ENCODE measurements at regions not wholly inside any gene's neighbourhood (a gene's known extent, or its start where the extent isn't known, plus 50 kb on each side); places are given as distances from the start of the nearest gene placed in this dataset.

DNA sequence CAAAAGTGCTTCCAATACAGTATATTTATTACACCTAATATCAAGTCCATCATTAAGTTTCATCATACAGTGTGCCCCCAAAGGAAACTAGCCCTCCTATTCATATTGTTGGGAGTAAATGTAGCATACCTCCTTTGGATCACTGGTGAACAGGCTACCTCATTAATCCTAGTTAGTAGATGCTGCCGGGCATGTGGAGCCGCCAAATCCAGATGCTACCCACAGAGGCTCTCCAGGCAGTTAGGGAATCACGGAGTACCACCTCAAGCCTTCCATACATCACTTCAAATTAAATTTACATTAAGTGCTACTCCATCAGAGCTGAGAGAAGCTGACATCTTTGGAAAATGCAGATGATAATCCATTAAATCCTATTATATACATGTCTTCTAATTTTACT lies 121.7 kb upstream of the FOXD3 start:
- no peak for DNase-seq (ENCODE audit: low spot score)

DNA sequence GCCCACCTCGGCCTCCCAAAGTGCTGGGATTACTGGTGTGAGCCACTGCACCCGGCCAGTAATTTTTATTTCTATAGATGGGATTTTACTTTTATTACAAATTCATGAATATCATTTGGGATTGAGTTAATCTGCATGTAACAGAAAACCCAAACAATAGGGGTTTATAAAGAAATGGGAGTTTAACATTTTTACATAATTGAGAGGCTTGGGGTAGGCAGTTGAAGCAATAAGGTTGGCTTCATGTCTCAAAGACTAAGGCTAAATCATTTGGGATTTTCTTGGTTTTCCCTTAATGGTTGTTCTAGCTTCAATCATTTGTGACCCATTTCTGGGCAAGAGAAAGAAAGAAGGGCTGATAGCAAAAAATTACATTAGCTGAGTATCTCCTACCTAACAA lies 118.7 kb upstream of the FOXD3 start:
- DNase-seq (ENCODE audit: low spot score), result no peak

DNA sequence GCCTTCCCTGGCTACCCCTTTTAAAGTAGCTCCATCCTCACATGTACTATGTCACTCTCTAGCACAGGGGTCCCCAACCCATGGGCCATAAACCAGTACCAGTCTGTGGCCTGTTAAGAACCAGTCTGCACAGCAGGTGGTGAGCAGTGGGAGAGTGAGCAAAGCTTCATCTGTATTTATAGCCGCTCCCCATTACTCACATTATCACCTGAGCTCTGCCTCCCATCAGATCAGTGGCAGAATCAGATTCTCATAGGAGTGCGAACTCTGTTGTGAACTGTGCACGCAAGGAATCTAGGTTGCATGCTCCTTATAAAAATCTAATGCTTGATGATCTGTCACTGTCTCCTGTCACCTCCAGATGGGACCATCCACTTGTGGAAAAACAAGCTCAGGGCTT lies 116.6 kb upstream of the FOXD3 start:
- DNase-seq (ENCODE audit: low spot score), result no peak

DNA sequence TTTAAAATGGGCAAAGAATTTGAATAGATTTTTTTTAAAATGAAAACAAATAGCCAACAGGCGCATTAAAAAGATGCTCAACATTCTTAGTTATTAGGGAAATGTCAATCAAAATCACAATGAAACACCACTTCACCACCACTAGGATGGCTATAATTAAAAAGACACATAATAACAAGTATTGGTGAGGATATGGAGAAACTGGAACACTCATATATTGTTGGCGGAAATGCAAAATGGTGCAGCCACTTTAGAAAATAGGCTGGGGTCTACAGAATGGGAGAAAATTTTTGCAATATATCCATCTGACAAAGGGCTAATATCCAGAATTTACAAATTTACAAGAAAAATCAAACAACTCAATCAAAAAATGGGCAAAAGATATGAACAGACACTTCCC lies 107.8 kb upstream of the FOXD3 start:
- no peak for DNase-seq (ENCODE audit: low spot score)

DNA sequence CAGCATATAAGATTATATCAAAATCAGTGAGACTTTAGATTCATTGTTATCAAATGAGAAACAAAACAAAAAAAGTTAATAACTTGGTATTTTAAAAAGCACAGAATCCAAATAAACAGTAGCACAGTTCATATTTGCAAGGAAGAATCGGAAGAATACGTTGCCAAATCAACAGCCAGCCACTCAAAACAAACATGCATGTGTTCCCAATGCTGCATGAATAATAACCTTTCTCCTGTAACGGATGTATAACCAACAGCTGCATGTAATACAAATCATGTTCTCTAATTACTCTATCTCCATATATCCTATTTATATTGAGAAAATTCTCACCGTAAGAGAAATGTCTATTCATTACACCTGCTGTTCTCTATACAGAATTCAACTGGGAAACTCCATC lies 98.9 kb upstream of the FOXD3 start:
- DNase-seq (ENCODE audit: low spot score), result no peak

DNA sequence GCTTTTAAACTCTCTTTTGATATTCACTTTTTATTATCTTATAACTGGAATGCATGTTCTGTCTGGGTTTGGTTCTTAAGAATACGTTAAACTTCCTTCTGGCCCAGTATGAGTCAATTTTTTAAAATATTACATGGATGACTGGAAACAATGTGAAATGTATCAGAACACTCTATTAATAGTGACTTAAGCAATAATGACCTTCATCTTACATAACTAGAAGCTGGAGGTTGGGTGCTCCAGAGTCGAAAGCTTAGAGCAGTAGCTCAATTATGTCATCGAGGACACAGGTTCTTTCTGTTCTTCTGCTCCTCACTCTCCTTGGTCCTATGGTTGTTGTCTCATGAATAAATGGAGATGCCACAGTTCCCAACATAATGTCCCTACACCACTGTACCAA lies 91.6 kb upstream of the FOXD3 start:
- no peak for DNase-seq (ENCODE audit: low spot score)

DNA sequence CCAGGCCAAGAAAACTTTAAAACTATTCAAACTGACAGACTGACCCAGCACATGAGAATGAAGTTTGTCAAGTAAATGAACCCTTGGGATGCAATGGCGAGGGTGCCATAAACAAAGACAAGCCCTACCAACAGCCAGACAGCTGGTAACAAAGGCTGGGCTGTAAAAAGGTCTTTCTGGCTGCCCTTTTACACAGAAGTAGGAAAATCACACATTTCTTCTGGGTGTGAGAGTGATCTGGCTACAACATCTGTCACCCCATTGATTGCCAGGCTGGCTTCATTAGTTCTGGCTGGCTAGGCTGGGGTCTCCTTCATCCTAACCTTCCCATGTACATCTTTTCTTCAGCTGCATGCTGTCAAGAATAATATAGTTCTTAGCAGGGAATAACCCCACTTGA lies 83.6 kb upstream of the FOXD3 start:
- no peak for DNase-seq (ENCODE audit: low spot score)

DNA sequence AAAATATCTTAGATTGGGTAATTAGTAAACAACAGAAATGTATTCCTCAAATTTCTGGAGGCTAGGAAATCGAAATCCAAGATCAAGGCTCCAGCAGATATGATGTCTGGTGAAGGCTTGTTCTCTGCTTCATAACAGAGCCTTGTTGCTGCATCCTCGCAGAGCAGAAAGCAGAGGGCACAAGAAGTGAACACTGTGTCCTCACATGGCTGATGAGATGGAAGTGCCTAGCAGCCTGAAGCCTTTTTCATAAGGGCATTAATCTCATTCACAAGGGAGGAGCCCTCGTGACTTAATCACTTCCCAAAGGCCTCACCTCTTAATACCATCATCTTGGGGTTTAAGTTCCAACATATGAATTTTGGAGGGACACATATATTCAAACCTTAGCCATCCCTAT lies 77.2 kb upstream of the FOXD3 start:
- no peak for DNase-seq (ENCODE audit: low spot score)

DNA sequence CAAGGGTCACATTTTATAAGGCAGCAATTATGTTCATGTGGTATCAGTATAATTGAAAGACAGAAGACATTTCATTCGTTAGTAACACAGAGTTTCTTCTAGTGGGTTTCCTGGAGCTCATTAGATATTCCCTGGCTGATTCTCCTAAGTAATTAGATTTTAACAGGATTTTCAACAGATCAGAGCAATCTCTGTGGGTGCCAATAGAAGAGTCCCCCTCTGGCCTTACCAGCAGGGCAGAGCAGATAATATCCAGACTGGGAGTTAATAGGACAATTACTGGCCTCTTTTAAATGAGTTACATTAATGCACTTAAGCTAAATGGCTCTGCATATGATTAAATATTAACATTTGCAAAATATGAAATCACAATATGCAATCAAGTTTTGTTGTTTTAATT lies 74.2 kb upstream of the FOXD3 start:
- no peak for DNase-seq (ENCODE audit: low spot score)

DNA sequence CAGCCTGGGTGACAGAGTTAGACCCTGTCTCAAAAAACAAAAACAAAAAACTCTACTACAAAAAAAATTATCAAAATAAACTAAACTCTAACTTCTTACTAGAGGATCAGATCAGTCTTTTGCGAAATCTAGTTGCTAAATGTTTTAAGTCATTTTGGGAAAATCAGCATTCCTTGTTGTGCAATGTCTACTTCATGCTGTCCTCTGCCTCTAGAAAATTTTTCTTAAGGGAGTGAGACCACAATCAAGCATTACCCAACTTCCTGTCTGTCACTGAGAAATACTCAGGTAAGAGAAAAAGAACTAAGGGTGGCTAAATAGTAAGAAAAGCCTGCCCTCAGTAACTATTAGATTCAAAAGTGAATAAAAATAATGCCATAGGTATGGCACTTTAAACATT lies 67.2 kb upstream of the FOXD3 start:
- DNase-seq (ENCODE audit: low spot score), result no peak

DNA sequence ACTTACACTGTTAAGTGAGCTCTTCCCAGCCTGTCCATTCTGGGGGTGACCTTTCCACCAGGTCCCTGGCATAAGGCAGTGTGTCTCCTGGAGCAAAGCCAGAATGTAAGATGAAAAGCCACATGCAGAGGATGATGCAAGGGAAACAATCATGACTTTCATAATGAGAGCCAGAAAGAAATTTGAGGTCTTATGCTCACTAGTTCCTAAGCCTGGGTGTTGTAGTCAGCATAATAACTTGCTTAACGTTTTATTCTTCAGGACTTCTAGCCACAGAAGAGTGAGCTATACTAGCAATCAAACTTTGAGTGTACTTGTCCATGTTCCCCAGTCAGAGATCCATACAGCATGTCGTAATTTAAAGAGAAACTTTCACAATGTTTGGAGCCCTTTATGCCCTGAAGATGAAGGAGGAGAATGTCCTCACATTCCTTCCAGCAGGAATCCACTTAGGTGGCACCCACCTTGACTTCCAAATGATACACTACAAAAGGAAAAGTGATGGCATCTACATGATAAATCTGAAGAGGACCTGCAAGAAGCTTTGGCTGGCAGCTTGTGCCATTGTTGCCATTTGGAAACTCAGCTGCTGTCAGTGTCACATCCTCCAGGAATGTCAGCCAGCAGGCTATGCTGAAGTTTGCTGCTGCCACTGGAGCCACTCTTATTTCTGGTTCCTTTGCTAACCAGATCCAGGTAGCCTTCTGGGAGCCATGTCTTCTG lies 60.5 kb upstream of the FOXD3 start:
- no peak for DNase-seq (ENCODE audit: low spot score)

DNA sequence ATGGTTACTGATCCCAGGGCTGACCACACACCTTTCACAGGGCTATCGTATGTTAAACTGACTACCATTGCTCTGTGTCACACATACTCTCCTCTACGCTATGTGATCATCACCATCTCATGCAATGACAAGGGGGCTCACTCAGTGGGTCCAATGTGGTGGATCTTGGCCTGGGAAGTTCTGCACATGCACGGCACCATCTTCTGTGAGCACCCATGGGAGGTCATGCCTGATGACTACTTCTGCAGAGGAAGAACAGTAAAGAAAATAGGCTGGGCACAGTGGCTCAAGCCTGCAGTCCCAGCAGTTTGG lies 60.0 kb upstream of the FOXD3 start:
- no peak for DNase-seq (ENCODE audit: low spot score)

DNA sequence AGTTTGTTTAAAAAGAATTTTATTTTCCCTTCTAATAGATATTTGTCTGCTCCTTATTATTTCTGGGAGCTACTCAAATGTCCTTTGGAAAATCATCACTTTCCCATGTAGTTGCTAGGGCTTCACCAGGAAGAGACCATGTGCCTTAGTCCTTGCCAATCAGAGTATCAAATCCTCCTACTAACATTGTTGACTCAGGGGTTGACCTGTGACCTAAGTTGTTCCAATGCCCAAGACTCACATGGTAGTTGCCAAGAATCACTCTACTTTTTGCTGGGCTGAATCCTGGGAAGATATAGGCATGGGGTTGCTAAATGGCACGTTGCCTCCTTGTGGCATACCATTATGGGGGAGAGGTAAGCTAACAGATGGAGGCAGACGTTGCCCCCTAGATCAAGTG lies 58.2 kb upstream of the FOXD3 start:
- no peak for DNase-seq (ENCODE audit: low spot score)

DNA sequence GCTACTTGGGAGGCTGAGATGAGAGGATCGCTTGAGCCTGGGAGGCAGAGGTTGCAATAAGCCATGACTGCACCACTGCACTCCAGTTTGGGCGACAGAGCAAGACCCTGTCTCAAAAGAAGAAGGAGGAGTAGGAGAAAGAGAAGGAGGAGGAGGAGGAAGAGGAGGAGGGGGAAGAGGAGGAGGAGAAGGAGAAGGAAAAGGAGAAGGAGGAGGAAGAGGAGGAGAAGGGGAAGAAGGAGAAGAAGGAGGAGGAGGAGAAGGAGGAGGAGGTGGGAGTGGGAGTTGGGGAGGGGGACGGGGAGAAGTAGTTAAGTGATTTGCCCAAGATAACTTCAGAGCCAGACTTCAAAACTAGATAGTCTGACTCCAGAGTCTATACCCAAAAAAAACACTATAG lies 55.5 kb upstream of the FOXD3 start:
- no peak for DNase-seq (ENCODE audit: low spot score)

DNA sequence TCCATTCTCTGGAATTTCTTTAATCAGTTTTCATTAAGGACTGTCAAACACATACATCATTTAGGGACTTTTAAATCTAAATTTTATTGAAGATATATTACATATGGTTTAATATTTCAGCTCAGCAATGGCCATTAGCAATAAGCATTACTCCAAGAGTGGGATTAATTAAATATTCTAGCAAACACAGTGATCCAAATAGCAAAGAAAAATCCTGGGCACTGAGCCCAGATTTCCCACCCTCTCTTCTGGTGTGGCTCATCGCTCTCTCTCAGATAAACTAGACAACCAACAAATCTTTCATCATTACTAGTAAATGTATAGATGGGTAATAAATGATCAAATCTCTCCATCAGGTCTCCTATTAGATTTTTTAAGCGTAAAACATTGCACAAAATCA lies 53.5 kb upstream of the FOXD3 start:
- DNase-seq (ENCODE audit: low spot score), result no peak

DNA sequence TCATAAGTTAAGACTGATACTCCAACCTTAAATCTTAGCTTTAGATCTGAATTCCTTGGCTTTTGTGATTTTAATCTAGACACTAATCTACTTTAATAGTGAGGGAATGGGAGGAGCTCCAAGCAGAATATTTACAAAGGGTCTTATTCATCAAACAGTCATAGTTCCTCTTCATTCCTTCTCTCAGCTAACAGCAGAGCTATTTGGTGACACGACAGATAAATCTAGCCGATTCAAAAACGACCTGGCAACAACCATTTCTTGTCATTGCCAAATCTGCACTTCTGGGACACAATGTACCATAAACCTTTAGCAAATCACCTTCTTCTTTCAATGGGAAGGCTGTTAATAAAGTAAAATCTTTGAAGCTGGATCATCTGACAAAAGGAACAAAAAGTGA lies 52.8 kb upstream of the FOXD3 start:
- no peak for DNase-seq (ENCODE audit: low spot score)

Measured in HuH-7.5 (cell line).